ENCODE measurements at regions not wholly inside any gene's neighbourhood (a gene's known extent, or its start where the extent isn't known, plus 50 kb on each side); places are given as distances from the start of the nearest gene placed in this dataset.
"Not testable (repeated sequence)": the region's sequence is repeated elsewhere in the genome, so short reads cannot be mapped to it uniquely, and the experiment has no call there.

GRCh38 chr14:106334428-106335109 lies 808.2 kb downstream of the TMEM121 start:
- not testable (repeated sequence) for TF ChIP-seq ZFP3 (CRISPR knock-in tag; IDR thresholded peaks at IDR 0.05); ZNF8 (CRISPR knock-in tag; IDR thresholded peaks at IDR 0.05); POU6F1 (CRISPR knock-in tag; IDR thresholded peaks at IDR 0.05; ENCODE audit: borderline replicate concordance, low read depth); RARB (CRISPR knock-in tag; IDR thresholded peaks at IDR 0.05); ZFP30 (CRISPR knock-in tag; IDR thresholded peaks at IDR 0.05); CREB5 (CRISPR knock-in tag; IDR thresholded peaks at IDR 0.05; ENCODE audit: low read depth); BACH2 (CRISPR knock-in tag; IDR thresholded peaks at IDR 0.05; ENCODE audit: borderline replicate concordance); CSRNP3 (CRISPR knock-in tag; IDR thresholded peaks at IDR 0.05); ARNTL (CRISPR knock-in tag; IDR thresholded peaks at IDR 0.05; ENCODE audit: borderline replicate concordance, low read depth); ZNF70 (CRISPR knock-in tag; IDR thresholded peaks at IDR 0.05); TSHZ2 (CRISPR knock-in tag; IDR thresholded peaks at IDR 0.05); PATZ1 (CRISPR knock-in tag; IDR thresholded peaks at IDR 0.05; ENCODE audit: borderline replicate concordance); ZNF565 (CRISPR knock-in tag; conservative IDR thresholded peaks at IDR 0.05; ENCODE audit: low read depth); ZC3H10 (CRISPR knock-in tag; IDR thresholded peaks at IDR 0.05)
